ENCODE measurements at regions not wholly inside any gene's neighbourhood (a gene's known extent, or its start where the extent isn't known, plus 50 kb on each side); places are given as distances from the start of the nearest gene placed in this dataset.

DNA sequence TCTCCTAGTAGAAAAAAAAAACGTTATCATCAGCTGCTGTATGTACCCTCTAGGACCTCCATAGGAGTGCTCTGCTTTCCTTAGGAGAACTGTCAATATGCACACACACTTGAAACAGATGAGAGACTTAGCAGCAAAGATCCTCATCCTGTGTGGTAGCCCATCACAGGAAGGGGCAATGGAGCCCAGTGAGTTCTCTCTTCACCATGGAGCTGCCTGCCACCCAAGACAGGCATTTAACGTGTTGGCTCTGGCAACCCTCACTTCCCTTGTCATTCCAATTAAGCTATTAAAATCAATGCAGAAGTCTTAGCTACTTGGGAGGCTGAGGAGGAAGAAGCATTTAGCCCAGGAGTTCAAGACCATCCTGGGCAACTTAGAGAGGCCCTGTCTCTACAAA, 64.8 kb upstream of the PLEKHA5 start:
- no peak for DNase-seq

DNA sequence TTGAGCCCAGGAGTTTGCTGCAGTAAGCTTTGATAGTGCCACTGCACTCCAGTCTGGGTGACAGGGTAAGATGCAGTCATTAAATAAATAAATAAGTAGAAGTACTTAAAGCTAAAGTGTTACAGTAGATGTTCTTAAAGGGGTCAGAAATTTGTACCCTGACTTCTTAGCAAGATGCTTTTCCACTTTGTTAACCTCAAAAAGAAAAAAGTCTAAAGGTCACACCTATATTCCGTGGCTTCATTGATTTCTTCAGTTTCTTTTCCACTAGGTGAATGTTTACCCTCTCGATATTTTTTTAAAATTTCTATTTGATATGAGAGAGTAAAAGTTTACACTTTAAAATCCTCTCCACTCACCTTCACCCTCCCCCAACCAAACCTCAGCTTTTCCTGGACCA, 64.3 kb upstream of the PLEKHA5 start:
- no peak for DNase-seq

DNA sequence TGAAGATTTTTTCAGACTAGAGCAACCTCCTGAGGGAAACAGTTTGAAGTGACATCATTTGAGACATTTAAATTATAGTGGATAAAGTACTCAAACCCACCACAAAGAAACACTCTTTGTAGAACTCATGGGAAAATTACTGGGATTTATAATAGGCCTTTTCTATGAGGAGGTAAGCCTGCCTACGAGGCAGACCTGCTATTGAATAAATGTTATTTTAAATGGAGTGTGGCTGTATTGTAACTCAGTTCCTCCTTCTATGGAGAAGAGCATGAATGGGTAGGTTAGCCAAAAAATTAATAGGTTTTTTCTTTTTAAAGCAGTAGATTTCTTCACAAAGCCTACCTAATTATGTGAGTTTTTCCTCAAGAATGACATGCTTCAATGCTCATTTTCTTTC, 63.7 kb upstream of the PLEKHA5 start:
- DNase-seq, result no peak

DNA sequence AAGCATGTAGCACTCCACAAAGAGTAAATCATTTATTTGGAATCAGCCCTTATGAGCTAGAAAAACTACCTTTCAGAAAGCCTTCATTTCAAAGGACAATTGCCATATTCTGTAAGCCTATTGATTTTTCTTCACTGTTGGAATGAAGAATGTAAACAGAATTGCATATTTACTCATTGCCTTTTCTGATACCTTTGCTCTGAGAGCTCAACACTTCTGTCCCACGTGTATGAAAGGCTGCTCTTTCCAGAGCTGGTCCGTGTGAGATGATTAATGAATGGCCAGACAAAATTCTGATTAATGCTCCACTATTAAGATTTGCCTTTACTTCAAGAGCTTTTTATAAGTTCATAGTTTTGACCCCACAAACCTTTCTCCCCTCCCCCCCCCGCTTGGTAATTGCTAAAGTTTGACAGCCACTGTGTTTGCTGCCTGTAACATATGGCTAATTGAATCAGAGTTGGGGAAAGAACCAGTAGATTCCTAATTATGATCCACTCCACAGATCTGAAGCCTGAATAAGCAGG, 63.0 kb upstream of the PLEKHA5 start:
- DNase-seq, result no peak

DNA sequence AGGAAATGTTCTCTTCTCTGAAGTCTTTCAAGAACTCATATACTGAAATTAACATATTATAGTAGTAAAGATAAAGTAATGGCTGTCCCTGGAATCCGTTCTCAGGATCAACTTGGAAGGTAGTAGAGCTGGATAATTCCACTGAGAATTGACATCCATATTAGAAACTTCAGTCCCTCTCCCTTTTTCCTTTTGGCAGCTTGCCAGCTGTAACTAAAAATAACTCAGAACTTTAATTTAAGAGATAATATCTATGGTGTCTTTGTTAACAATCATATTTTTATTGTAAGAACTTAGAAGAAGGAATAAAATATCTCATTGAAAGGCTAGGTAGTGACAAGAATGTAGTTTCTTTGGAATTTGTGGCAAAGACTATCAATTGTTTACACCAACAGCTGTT, 61.4 kb upstream of the PLEKHA5 start:
- DNase-seq, result no peak

DNA sequence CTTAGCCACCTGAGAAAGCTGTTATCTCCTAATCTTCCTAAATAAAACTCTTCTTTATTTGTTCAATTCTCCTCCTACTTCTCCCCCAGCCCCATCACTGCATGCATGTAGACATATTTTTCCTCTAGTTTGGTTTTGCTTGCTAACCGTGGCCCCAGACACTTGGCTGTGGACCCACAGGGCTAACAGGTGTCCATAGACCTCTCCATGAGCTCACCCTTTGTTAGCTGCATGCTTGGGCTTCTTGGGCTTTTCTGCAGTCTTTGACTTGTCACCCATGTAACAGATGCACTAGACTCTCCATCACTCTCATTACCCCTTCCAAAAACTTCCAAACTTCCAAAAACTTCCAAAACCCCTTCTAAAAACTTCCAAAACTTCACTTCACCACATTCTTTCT, 59.2 kb upstream of the PLEKHA5 start:
- DNase-seq, result no peak

DNA sequence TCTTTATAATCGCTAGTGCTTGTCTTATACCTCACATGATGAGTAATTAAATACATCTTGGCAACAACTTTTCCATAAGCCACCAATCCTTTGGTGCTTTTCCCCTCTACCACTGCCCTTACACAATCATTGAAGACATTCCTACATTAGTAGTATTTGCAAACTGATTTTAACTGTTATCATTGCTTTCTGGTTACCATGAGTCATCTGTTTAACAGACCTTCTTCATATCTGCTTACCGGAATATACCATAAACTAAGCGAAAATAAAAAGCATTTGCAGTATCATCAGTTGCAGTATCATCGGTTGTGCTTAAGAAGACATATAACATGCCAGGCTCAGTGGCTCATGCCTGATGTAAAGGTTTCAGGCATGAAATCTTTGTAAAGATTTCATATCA, 54.8 kb upstream of the PLEKHA5 start:
- DNase-seq, result no peak

DNA sequence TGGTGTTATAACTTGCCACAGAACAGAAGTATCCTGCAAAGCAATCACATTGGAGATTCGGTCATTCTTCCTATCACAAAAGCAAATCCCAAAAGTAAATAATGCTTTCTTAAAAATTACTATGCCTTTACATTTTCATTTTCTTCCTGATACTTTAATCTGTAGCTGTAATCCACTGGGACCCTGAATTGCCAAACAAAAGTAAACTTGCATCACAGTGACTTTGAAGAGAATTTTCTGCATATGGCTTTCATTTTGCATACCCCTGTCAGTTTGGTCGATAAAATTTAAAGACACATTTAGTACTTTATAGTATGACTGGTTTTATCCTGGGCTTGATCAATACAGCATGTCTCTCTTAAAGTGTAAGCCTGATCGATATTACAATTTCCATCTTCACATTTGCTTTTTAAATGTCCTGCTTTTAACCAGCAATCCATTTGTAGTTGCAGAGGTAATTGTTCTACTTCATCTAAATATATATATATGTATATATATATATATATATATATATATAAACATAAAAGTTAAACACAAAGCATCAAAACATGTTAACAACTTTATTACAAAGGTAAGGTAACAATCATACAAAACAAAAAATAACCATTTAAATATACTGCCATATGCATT, 53.7 kb upstream of the PLEKHA5 start:
- DNase-seq, result no peak

Measured in SHP77 (cell line).